GM19035 (cell line): ENCODE measurements at regions not wholly inside any gene's neighbourhood (a gene's known extent, or its start where the extent isn't known, plus 50 kb on each side); places are given as distances from the start of the nearest gene placed in this dataset.
"Not testable (repeated sequence)": the region's sequence is repeated elsewhere in the genome, so short reads cannot be mapped to it uniquely, and the experiment has no call there.

Experiments used
- ATAC-seq: cut with Tn5 transposase; IDR thresholded peaks from one replicate; pipeline ENCODE4 v1.9.1; 2021; ENCODE audit not compliant: unreplicated experiment

- no peak for ATAC-seq
Observed at GRCh38 chr2:138215958-138216357, 251.7 kb downstream of the HNMT start.

GRCh38 chr2:138217975-138218374, 253.7 kb downstream of the HNMT start:
- ATAC-seq, result no peak

- ATAC-seq, result no peak
Observed at GRCh38 chr2:138218397-138218796, 254.1 kb downstream of the HNMT start.

- no peak for ATAC-seq
Observed at GRCh38 chr2:138219961-138220360, 255.7 kb downstream of the HNMT start.

- ATAC-seq, result no peak
Observed at GRCh38 chr2:138221358-138221757, 257.1 kb downstream of the HNMT start.

- ATAC-seq, result no peak
Observed at GRCh38 chr2:138223319-138223718, 259.0 kb downstream of the HNMT start.

- ATAC-seq, result no peak
Observed at GRCh38 chr2:138227195-138227594, 262.9 kb downstream of the HNMT start.

GRCh38 chr2:138228101-138228500, 263.8 kb downstream of the HNMT start:
- no peak for ATAC-seq

- no peak for ATAC-seq
Observed at GRCh38 chr2:138234265-138234664, 267.3 kb upstream of the SPOPL start.

- ATAC-seq, result no peak
Observed at GRCh38 chr2:138235041-138235440, 266.5 kb upstream of the SPOPL start.

- ATAC-seq, result no peak
Observed at GRCh38 chr2:138236142-138236541, 265.4 kb upstream of the SPOPL start.

GRCh38 chr2:138237667-138238384, 263.7 kb upstream of the SPOPL start:
- no peak for ATAC-seq

- ATAC-seq, result no peak
Observed at GRCh38 chr2:138238908-138239307, 262.7 kb upstream of the SPOPL start.

- ATAC-seq, result no peak
Observed at GRCh38 chr2:138239902-138240491, 261.6 kb upstream of the SPOPL start.

- no peak for ATAC-seq
Observed at GRCh38 chr2:138243372-138243771, 258.2 kb upstream of the SPOPL start.

- no peak for ATAC-seq
Observed at GRCh38 chr2:138244501-138244925, 257.1 kb upstream of the SPOPL start.

- no peak for ATAC-seq
Observed at GRCh38 chr2:138245310-138245709, 256.3 kb upstream of the SPOPL start.

- no peak for ATAC-seq
Observed at GRCh38 chr2:138247302-138247701, 254.3 kb upstream of the SPOPL start.

- no peak for ATAC-seq
Observed at GRCh38 chr2:138249207-138249606, 252.4 kb upstream of the SPOPL start.

GRCh38 chr2:138250843-138251320, 250.7 kb upstream of the SPOPL start:
- not testable (repeated sequence) for ATAC-seq

- no peak for ATAC-seq
Observed at GRCh38 chr2:138252587-138252986, 249.0 kb upstream of the SPOPL start.

- ATAC-seq, result no peak
Observed at GRCh38 chr2:138255670-138256069, 245.9 kb upstream of the SPOPL start.
